HG03097 (cell line): ENCODE measurements at regions not wholly inside any gene's neighbourhood (a gene's known extent, or its start where the extent isn't known, plus 50 kb on each side); places are given as distances from the start of the nearest gene placed in this dataset.

ENCODE experiments used
- ATAC-seq: cut with Tn5 transposase; IDR thresholded peaks from one replicate; pipeline ENCODE4 v1.9.1; 2021; ENCODE audit not compliant: unreplicated experiment, low FRiP score

DNA sequence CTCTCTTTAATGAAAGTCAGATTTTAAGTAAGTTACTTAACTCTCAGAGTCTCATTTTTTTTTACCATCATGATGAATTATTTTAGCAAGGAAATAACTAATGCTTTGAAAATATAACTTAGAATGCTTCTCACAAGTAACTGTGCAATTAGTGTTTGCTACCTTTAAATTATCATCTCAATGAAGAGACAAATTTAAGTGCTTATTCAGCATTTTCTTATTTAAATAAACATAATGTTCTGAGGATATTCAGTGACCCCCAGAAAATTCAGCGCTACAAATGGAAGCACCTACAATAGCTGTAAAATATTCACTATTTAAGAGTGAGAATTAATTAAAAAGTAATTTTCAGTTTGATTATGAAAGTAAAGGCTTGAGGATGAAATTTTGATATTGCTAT is 527.2 kb downstream of the SLITRK1 start:
- ATAC-seq, result no peak

DNA sequence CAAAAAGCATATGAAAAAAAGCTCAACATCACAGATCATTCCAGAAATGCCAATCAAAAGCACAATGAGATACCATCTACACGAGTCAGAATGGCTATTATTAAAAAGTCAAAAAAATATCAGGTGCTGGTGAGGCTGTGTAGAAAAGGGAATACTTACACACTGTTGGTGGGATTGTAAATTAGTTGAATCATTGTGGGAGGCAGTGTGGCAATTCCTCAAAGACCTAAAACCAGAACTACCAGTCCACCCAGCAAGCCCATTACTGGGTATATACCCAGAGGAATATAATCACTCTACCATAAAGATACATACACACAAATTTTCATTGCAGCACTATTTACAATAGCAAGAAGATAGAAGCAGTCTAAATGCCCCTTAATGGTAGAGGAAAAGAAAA is 529.9 kb downstream of the SLITRK1 start:
- ATAC-seq, result no peak

DNA sequence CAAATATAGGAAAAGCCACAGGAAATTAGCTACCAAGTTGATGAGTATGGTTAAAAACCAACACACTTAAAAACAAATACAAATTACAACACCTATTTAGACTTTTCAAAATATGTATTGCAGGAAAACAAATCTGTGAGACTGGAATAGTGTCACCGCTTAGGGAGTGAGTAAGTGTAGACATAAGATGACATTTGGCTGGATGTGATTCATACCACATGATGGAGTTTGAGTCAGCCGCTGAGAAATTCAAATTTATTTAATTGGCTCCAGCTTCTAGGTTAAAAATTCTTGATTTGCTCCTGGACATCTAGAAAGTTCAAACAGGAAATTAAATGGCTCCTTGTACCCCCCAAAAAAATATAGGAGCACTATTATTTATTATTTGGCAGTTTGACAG is 531.7 kb downstream of the SLITRK1 start:
- ATAC-seq, result no peak

DNA sequence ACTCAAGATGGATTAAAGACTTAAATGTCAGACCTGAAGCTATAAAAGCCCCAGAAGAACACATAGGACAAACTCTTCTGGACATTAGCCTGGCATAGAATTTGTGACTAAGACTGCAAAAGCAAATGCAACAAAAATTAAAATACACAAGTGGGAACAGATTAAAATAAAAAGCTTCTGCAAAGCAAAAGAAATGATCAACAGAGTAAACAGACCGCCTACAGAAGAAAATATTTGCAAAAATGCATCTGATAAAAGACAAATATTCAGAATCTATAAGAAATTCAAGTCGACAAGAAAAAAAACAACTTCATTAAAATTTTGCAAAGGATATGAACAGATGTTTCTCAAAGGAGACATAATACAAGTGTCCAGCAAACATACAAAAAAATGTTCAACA is 537.8 kb downstream of the SLITRK1 start:
- no peak for ATAC-seq

DNA sequence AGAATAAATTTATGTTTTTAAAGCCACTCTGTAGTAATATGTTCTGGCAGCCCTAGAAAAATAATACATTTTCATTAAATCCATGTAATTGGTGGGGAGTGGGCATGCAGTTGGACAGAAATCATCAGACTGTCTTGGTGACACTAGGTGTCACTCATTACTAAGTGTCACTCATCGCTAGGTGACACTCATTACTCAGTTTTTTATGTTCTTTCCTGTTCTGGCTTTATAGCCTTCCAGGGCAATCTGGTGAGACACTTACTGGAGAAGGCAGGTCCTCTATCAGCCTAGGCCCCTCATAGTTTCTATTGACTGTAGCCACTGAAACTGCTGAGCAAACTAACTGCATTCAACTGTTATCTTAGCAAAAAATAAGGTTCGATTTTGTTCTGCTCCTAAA is 542.1 kb downstream of the SLITRK1 start:
- no peak for ATAC-seq

DNA sequence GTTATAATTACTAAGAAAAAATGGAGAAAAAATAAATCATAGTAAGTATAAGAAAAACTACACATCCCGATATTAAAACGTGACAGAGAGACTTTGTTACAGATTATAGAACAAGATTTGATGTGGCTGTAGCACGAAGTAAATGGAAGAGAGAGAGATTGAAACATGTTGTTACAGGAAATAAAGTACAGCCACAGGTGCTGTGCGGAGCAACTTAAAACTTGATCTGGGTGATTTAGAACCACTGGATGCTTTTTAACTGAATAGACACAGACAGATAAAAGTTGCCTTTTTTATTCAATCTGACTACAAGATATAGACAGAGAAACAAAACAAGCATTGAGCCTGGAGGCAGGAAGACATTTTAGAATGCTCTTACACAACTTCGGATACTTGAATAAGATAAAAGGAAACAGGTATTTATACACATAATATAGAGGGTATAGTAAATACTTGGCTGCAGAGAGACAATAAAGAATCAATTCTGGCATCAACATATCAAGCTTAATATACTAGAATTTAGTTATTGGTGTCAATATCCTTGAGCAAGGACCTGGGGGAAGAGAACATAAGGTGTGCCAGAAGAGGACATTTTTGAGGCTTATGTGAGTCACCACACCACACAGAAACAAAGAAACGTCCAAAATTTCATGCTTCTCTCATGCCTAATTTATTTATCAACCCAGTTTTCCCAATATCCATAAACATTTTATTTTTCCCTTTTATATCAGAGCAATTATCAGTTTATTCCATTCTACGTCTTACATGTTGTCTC is 548.5 kb downstream of the SLITRK1 start:
- no peak for ATAC-seq

DNA sequence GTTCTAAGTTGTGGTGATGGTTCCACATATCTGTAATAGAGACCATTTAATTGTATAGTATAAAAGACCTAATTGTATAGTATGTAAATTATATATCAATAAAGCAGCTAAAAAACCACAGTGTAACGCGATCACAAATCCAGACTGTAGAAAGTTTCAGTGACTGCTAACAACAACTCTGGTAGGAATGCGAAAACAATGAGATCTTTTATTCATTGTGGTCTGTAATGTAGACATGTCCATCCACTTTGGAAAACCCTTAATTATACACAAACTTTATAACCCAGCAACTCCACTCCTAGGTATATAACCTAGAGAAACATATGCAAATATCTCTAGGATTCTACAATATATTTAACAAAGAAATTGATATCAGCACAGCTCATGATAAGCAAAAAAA is 549.5 kb downstream of the SLITRK1 start:
- ATAC-seq, result no peak

DNA sequence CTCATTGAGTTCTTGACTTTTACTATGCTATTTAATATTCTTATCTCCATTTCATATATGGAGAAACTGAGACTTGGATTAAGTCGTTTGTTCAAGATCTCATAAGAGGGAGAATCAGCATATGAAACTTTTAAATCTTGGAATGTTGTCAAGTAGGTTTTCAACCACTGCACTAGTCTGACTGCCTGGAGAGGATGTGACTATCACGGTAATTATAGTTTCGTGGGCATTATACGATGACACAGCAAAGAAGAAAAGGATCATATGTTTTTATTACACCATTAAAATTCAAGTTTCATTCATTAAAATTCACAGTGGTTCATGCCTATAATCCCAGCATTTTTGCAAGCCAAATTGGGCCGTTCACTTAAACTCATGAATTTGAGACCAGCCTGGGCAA is 555.2 kb downstream of the SLITRK1 start:
- no peak for ATAC-seq

DNA sequence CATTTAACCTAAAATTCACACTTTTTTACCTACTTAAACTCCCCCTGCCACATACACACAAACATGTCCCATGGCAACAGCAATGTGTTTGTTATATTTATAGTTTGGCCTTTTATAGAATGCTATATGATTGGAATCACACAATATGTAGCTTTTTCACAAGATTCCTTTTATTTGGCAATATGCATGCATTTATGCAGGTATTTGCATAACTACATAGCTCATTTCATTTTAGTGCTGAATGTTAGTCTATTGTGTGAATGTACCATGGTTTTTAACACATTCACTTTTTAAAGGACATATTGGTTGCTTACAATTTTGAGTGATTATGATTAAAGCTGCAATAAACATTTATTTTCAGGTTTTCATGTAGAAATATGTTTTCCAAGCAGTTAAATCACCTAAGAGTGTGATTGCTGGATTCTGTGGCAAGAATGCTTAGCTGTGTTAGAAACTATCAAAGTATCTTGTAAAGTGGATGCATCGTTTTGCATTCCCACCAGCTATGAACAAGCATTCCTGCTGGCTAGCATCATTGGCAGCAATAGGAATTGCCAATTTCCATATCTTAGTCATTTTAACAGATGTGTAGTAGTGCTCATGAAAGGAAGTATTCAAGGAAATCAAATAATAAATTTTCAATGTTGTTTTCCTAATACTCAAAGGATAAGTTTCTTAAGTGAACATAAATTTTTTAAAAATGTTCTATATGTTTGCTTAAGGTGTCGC is 557.0 kb downstream of the SLITRK1 start:
- ATAC-seq, result no peak

DNA sequence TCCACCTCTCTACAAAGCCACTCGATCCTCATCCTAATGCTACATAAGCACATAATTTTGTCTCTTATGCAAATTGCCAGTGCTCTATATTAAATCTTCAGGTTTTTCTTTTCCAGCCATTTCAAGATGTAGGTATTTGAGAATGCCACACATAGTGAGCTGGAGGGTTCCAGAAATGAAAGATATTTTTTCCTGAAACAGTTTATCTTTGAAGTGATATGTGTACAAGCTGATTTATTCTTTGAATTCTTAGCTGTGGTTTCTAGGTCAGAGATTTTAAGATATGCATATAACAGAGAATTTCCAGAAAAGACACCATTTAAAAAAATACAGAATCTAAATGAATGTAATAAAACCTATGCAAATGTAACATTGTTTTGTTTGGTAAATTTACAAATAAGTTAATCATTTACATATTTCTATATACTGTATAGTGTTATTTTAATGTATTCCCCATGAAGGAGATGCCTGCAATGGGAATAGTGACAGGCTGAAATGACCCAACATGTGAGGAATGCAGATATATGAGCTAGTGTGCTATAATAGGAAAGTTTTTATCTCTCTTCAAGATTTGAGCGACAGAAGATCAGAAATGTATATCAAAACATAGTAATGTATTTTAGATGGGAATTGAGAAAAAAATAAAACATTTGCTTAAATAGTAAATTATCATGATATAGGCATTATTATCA is 570.2 kb downstream of the SLITRK1 start:
- no peak for ATAC-seq

DNA sequence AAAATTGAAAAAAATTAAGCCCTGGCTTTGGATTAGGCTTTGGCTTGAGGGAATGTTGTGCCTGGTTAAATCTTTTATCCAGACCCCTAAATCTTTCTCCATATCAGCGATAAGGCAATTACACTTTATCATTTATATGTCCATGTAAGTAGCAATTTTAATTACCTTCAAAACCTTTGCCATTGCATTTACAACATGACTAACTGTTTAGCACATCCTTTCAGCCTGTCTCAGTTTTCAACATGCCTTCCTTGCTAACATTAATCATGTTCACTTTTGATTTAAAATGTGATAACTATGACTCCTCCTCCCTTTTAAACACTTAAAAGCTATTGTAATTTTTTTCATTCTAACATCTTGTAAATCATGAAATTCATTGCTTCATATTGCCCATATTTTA is 583.7 kb downstream of the SLITRK1 start:
- ATAC-seq, result no peak

DNA sequence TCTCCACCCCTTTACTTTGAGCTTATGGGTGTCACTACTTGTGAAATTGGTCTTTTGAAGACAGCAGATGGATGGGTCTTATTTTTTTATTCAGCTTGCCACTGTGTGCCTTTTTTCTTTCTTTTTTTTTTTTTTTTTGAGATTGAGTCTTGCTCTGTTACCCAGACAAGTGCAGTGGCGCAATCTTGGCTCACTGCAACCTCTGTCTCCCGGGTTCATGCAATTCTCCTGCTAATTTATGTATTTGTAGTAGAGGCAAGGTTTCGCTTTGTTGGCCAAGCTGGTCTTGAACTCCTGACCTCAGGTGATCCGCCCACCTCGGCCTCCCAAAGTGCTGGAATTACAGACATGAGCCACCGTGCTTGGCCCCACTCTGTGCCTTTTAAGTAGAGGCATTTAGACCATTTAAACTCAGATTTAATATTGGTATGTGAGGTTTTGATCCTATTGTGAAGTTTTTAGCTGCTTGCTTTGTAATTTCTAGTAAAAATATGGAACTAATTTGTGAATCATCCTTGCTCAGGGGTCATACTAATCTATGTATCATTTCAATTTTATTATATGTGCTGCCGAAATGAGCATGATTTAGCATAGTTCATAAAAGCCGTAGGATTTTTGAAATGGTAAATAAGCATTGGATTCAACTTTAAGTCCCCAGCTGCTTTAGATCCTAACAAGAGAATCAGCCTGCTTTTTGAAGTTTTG is 584.5 kb downstream of the SLITRK1 start:
- ATAC-seq, result no peak

DNA sequence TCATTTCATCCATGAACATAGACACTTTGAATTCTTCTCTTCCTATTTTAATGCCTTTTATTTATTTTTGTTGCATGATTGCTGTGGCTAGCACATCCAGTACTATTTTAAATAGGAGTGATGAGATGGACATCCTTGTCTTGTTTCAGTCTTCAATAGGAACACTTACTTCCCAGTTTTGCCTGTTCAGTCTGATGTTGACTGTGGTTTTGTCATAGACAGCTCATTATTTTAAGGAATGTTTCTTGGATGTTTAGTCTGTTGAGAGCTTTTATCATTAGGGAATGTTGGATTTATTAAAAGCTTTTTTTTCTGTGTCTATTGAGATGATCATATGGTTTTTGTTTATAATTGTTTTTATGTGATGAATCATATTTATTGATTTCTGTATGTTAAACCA is 586.6 kb downstream of the SLITRK1 start:
- ATAC-seq, result no peak

DNA sequence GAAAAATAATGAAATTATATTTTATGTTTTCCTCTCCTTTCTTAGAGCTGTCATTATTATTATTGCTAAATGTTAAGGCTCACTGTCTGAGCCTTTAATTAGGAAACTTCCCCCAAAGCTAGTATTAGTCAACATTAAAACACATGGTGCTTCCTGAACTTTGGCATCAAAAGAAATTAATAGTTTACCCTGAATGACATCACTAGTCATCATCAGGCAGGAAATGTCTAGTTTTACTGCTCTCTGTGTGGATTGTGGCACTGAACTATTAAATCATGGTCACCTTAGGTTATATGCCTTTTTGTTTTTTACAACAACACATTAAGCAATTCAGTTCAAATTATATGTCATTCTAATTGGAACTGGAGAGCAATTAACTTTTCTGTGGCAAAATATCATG is 595.5 kb downstream of the SLITRK1 start:
- no peak for ATAC-seq

DNA sequence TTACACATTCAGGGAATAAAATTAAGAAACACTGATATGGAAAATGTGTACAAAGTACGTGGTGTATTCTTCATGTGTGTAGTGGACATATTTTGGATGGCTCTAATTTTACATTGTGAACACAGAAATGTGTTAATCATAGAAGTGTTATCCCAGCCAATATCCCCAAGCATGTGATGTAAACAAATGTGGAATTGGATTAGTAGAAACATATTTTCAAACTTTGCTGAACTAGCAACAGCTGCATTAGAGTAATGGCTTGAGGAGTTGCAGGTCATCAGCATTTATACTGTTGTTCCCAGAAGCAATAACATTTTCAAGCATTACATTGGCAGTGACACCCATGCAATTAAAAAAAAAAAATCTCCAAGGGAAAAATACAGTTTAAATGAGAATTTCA is 600.6 kb downstream of the SLITRK1 start:
- no peak for ATAC-seq

DNA sequence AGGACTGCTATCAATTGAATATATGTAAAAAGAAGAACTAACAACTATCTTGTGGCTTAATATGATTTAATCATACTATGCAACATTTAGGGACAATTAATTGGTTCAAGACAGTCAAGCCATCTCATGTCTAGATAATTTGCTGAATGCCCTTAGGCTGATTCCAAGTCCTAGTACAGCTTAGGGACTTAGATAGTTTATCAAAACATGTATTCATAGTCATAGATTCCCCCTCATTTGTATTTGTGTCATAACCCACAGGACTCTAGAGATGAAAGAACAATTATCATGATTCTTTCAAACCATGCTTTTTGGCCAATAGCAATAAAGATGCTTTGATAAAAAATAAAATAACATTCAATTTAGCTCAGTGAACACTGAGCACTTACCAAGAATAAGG is 607.6 kb downstream of the SLITRK1 start:
- ATAC-seq, result no peak

DNA sequence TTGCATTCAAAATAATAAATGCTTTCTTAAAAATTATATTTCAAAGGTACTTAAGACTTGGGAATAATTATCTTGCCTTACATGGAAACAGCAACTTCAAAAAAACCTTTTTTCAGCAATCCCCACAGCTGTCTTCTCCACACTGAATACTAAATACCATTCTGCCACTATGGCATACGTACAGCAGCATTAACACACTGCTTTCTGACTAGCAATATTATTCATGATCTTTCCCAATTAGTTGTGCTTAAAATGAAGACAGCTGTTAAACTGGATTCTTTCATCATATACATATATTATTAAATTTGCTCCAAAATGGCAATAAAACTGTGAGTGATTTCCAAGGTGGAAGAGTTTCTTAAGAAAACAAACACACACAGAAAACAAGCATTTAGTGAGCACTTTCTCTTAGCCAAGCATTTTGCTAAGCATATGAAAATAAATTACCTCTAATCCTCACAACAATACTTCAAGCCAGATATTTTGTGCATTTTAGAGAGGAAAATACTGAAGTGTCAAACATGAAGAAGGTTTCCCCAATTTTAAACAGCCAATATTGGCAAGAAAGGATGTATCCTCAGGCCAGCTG is 609.5 kb downstream of the SLITRK1 start:
- ATAC-seq, result no peak

DNA sequence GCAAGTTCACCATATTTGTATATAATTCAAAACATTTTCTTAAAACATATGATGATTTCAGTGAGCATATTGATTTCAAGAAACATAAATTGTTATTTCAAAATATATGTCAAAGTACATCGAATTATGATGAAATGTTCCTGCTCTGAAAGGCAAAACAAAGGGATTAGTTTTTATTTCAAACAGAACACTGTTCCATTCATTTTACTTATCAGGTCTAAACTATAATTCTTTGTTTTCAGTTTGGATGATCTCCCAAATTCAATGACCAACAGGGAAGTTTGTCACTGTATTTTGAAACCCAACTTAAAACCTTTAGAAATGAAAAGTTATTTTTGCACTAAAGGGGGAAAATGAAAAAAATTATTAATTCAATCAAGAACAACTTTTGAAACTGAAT is 610.2 kb downstream of the SLITRK1 start:
- ATAC-seq, result no peak

DNA sequence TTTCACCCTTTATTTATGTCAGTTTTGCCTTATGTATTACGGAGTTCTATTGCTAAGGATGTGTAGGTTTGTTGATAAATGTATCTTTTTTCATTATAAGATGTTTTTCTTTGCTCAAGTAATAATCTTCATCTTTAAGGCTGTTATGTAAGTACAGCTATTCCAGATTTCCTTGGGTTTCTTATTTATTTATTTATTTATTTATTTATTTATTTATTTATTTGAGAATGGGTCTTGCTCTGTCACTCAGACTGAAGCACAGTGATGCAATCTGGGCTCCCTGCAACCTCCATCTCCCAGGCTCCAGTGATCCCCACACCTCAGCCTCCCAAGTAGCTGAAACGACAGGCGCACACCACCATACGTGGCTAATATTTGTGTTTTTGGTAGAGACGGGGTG is 617.0 kb downstream of the SLITRK1 start:
- no peak for ATAC-seq

DNA sequence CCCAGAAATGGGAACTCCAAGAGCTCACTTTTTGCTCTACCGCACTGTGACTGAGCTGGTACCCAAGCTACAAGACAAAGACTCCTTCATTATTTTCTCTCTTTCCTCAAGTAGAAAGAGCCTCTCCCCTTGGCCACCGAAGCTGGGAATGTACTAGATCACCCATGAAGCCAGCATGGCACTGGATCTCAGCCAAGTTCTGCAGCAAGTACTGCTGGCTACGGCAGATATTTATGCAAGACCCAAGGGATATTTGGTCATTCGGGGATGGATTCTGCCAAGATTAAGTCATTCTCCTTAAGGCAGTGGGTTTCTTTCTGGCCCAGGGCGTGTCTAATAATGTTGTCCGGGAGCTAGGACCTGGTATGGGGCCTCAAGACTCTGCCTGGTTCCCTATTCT is 633.5 kb downstream of the SLITRK1 start:
- no peak for ATAC-seq

DNA sequence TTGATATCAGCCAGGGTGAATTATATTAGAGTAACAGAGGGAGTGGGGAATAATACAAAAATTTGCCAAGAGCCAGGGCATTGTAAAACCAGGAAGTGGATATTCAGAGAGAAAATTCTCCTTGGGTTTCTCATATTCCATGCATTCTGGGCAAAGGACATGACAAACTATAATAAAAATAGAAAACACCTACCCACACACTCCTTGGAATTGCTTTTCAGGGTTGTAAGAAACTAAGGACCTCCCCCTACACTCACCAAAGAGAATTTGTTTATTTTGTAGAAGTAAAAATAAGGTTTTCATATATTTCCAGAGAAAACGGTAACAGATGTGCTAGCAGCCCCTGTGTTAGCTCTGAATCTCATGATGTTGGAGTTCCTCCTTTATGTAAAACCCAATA is 649.6 kb downstream of the SLITRK1 start:
- no peak for ATAC-seq
